ENCODE measurements at regions not wholly inside any gene's neighbourhood (a gene's known extent, or its start where the extent isn't known, plus 50 kb on each side); places are given as distances from the start of the nearest gene placed in this dataset.

GRCh38 chr5:104305602-104306001 lies 743.0 kb upstream of the NUDT12 start:
- Mint-ChIP-seq H3K9me3 (peaks cover 3% of the 10 kb centered on the region), H3K4me1 (ENCODE audit: low read depth) (no peaks in the 10 kb centered on the region)
- intact Hi-C loops (cut with micrococcal nuclease), result no loop called here

GRCh38 chr5:104299998-104300706 lies 737.6 kb upstream of the NUDT12 start:
- no peak overlapping the region for H3K27ac Mint-ChIP-seq
- intact Hi-C loops (cut with micrococcal nuclease), result no loop called here
- no peaks in the 10 kb centered on the region for H3K4me1 Mint-ChIP-seq (ENCODE audit: low read depth)
- no peaks in the 10 kb centered on the region for H3K36me3 Mint-ChIP-seq (ENCODE audit: low read depth)
- H3K9me3 Mint-ChIP-seq, result peaks cover 5% of the 10 kb centered on the region
- H3K4me3 Mint-ChIP-seq, result no peak overlapping the region
- CTCF ChIA-PET, result no interaction called here
- no peaks in the 10 kb centered on the region for H3K27me3 Mint-ChIP-seq (ENCODE audit: low read depth)
- no peak for DNase-seq

More at GRCh38 chr5:104305602-104306001, 743.0 kb upstream of the NUDT12 start:
- no peak overlapping the region for H3K27ac Mint-ChIP-seq
- no peaks in the 10 kb centered on the region for H3K36me3 Mint-ChIP-seq (ENCODE audit: low read depth)
- no peaks in the 10 kb centered on the region for H3K27me3 Mint-ChIP-seq (ENCODE audit: low read depth)
- CTCF ChIA-PET, result no interaction called here
- DNase-seq, result no peak
- no peak overlapping the region for H3K4me3 Mint-ChIP-seq

DNA sequence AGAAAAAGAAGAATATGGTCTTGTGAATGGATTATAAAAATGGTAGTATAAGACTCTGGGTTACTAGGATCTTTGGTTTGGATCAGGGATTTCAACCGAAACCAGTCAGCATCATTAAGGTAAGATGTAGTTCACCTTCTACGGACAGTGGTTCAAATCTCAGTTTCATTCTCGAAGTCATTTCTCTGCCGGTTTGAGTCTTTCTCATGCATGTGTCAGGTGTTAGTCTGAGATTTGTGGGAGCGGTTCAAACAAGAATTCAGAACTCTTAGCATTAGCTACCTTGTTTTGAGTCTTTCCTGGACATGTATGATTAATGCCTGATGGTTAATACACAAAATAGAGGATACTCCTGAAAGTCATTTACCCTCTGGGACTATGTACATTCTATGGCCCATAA lies 735.9 kb upstream of the NUDT12 start:
- intact Hi-C loops (cut with micrococcal nuclease), result no loop called here
- no peaks in the 10 kb centered on the region for H3K27me3 Mint-ChIP-seq (ENCODE audit: low read depth)
- H3K4me1 Mint-ChIP-seq (ENCODE audit: low read depth), result no peaks in the 10 kb centered on the region
- CTCF ChIA-PET, result no interaction called here
- H3K27ac Mint-ChIP-seq, result no peak overlapping the region
- H3K36me3 Mint-ChIP-seq (ENCODE audit: low read depth), result no peaks in the 10 kb centered on the region
- peaks cover 5% of the 10 kb centered on the region for H3K9me3 Mint-ChIP-seq
- no peak overlapping the region for H3K4me3 Mint-ChIP-seq
- DNase-seq, result no peak

DNA sequence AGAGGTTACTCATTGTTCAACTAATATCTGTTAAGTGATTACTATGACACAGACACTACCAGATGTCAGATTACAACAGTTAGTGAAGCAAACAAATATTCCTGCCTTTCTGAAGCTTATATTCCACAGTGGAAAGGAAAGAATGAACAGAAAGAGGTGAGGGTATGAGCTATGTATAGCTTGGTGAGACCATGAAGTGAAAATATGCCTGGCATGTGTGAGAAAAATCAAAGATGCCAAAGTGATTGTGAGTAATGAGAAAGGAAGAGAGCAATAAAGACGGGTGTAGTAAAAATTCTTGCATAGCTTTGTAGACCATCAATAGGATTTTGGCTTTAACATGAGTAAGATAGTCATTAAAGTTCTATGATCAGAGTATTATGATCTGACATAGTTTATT lies 734.5 kb upstream of the NUDT12 start:
- CTCF ChIA-PET, result no interaction called here

GRCh38 chr5:104295991-104296390 lies 733.4 kb upstream of the NUDT12 start:
- Mint-ChIP-seq H3K9me3 (peaks cover 9% of the 10 kb centered on the region), H3K4me3 (no peak overlapping the region), H3K4me1 (ENCODE audit: low read depth) (no peaks in the 10 kb centered on the region), H3K36me3 (ENCODE audit: low read depth) (no peaks in the 10 kb centered on the region), H3K27me3 (ENCODE audit: low read depth) (no peaks in the 10 kb centered on the region), H3K27ac (no peak overlapping the region)
- CTCF ChIA-PET, result no interaction called here
- intact Hi-C loops (cut with micrococcal nuclease), result no loop called here
- no peak for DNase-seq

More for the DNA sequence above, 734.5 kb upstream of the NUDT12 start:
- Mint-ChIP-seq H3K4me1 (ENCODE audit: low read depth) (no peaks in the 10 kb centered on the region), H3K36me3 (ENCODE audit: low read depth) (no peaks in the 10 kb centered on the region), H3K27me3 (ENCODE audit: low read depth) (no peaks in the 10 kb centered on the region), H3K4me3 (no peak overlapping the region), H3K27ac (no peak overlapping the region), H3K9me3 (peaks cover 9% of the 10 kb centered on the region)
- DNase-seq, result no peak
- intact Hi-C loops (cut with micrococcal nuclease), result no loop called here

DNA sequence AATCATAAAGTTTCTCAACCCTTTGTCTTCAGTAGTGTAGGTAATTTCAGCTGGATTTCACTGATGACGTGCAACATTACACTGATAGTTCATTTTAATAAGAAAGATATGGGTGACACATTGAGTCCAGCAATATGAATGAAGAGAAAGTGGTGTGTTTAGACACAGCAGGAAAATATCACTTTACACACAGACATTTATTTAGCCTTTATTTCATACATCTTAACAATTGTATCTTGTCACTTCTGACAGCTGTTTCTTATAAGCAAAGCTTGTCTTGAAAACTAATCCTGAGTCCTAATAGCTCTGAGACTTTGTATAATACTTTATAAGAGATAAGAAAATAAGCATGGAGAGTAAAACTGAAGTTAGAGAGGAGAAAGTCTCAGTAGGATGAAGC lies 720.5 kb upstream of the NUDT12 start:
- H3K4me3 Mint-ChIP-seq, result no peak overlapping the region
- H3K9me3 Mint-ChIP-seq, result peaks cover 5% of the 10 kb centered on the region
- no peak overlapping the region for H3K27ac Mint-ChIP-seq
- CTCF ChIA-PET, result no interaction called here
- no peaks in the 10 kb centered on the region for H3K27me3 Mint-ChIP-seq (ENCODE audit: low read depth)
- no peaks in the 10 kb centered on the region for H3K4me1 Mint-ChIP-seq (ENCODE audit: low read depth)
- H3K36me3 Mint-ChIP-seq (ENCODE audit: low read depth), result no peaks in the 10 kb centered on the region
- no peak for DNase-seq
- intact Hi-C loops (cut with micrococcal nuclease), result no loop called here

DNA sequence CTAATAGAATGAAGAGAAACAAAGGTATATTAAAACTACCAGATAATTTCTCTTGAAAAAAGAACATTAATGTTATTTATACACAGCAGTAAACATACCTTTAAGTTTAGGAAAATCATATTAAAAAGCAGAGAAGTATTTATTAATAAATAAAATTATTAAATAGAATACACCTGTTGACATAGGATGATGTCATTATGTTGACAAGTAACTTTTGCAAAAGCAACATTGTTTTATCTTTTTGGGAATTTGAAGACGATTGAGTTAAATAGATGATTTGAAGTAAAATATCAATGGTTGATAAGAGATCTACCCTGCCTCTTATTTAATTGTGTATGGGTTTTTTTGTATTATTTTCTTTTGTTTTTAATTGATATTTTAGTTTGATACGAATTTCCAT lies 711.1 kb upstream of the NUDT12 start:
- Mint-ChIP-seq H3K27ac (no peak overlapping the region), H3K4me1 (ENCODE audit: low read depth) (no peaks in the 10 kb centered on the region), H3K27me3 (ENCODE audit: low read depth) (no peaks in the 10 kb centered on the region), H3K36me3 (ENCODE audit: low read depth) (no peaks in the 10 kb centered on the region), H3K4me3 (no peak overlapping the region), H3K9me3 (peaks cover 6% of the 10 kb centered on the region)
- CTCF ChIA-PET, result no interaction called here
- intact Hi-C loops (cut with micrococcal nuclease), result no loop called here
- no peak for DNase-seq

- H3K4me1 Mint-ChIP-seq (ENCODE audit: low read depth), result no peaks in the 10 kb centered on the region
- DNase-seq, result no peak
- CTCF ChIA-PET, result interaction anchor here (0.5 kb wide), 1 partner anchor 114 kb away, joined by 3 read pairs; no protein-coding TSS in a partner anchor
- intact Hi-C loops (cut with micrococcal nuclease), result no loop called here
- no peak overlapping the region for H3K4me3 Mint-ChIP-seq
- H3K36me3 Mint-ChIP-seq (ENCODE audit: low read depth), result no peaks in the 10 kb centered on the region
- H3K27me3 Mint-ChIP-seq (ENCODE audit: low read depth), result no peaks in the 10 kb centered on the region
- peaks cover 4% of the 10 kb centered on the region for H3K9me3 Mint-ChIP-seq
- no peak overlapping the region for H3K27ac Mint-ChIP-seq
These were observed 704.9 kb upstream of the NUDT12 start for GRCh38 chr5:104267320-104268015.

- H3K27ac Mint-ChIP-seq, result no peak overlapping the region
- CTCF ChIA-PET, result no interaction called here
- DNase-seq, result no peak
- H3K36me3 Mint-ChIP-seq (ENCODE audit: low read depth), result no peaks in the 10 kb centered on the region
- H3K4me1 Mint-ChIP-seq (ENCODE audit: low read depth), result no peaks in the 10 kb centered on the region
- no peak overlapping the region for H3K4me3 Mint-ChIP-seq
- H3K9me3 Mint-ChIP-seq, result peaks cover 4% of the 10 kb centered on the region
- intact Hi-C loops (cut with micrococcal nuclease), result no loop called here
- no peaks in the 10 kb centered on the region for H3K27me3 Mint-ChIP-seq (ENCODE audit: low read depth)
These were observed 703.6 kb upstream of the NUDT12 start for GRCh38 chr5:104266161-104266560.

- peaks cover 4% of the 10 kb centered on the region for H3K9me3 Mint-ChIP-seq
- H3K4me3 Mint-ChIP-seq, result no peak overlapping the region
- DNase-seq, result no peak
- no peaks in the 10 kb centered on the region for H3K4me1 Mint-ChIP-seq (ENCODE audit: low read depth)
- CTCF ChIA-PET, result no interaction called here
- H3K36me3 Mint-ChIP-seq (ENCODE audit: low read depth), result no peaks in the 10 kb centered on the region
- intact Hi-C loops (cut with micrococcal nuclease), result no loop called here
- H3K27me3 Mint-ChIP-seq (ENCODE audit: low read depth), result no peaks in the 10 kb centered on the region
- H3K27ac Mint-ChIP-seq, result no peak overlapping the region
These were observed 703.0 kb upstream of the NUDT12 start for GRCh38 chr5:104265531-104266140.

GRCh38 chr5:104247260-104247659 lies 684.7 kb upstream of the NUDT12 start:
- CTCF ChIA-PET, result no interaction called here
- Mint-ChIP-seq H3K27me3 (ENCODE audit: low read depth) (no peaks in the 10 kb centered on the region), H3K36me3 (ENCODE audit: low read depth) (no peaks in the 10 kb centered on the region), H3K4me3 (no peak overlapping the region), H3K4me1 (ENCODE audit: low read depth) (no peaks in the 10 kb centered on the region), H3K9me3 (peaks cover 8% of the 10 kb centered on the region), H3K27ac (no peak overlapping the region)
- no peak for DNase-seq
- intact Hi-C loops (cut with micrococcal nuclease), result no loop called here

- no peak overlapping the region for H3K27ac Mint-ChIP-seq
- no peaks in the 10 kb centered on the region for H3K36me3 Mint-ChIP-seq (ENCODE audit: low read depth)
- no peaks in the 10 kb centered on the region for H3K4me1 Mint-ChIP-seq (ENCODE audit: low read depth)
- DNase-seq, result no peak
- CTCF ChIA-PET, result no interaction called here
- no peaks in the 10 kb centered on the region for H3K27me3 Mint-ChIP-seq (ENCODE audit: low read depth)
- peaks cover 2% of the 10 kb centered on the region for H3K9me3 Mint-ChIP-seq
- intact Hi-C loops (cut with micrococcal nuclease), result no loop called here
- H3K4me3 Mint-ChIP-seq, result no peak overlapping the region
These were observed 678.5 kb upstream of the NUDT12 start for GRCh38 chr5:104241046-104241445.

- no peak overlapping the region for H3K4me3 Mint-ChIP-seq
- no peaks in the 10 kb centered on the region for H3K36me3 Mint-ChIP-seq (ENCODE audit: low read depth)
- no peak for DNase-seq
- H3K9me3 Mint-ChIP-seq, result peaks cover 2% of the 10 kb centered on the region
- no peak overlapping the region for H3K27ac Mint-ChIP-seq
- H3K4me1 Mint-ChIP-seq (ENCODE audit: low read depth), result no peaks in the 10 kb centered on the region
- no peaks in the 10 kb centered on the region for H3K27me3 Mint-ChIP-seq (ENCODE audit: low read depth)
- CTCF ChIA-PET, result no interaction called here
- intact Hi-C loops (cut with micrococcal nuclease), result no loop called here
These were observed 675.0 kb upstream of the NUDT12 start for GRCh38 chr5:104237586-104237985.

Measured in activated naive CD4-positive, alpha-beta T cell treated with anti-CD3 and anti-CD28 coated beads for 36 hours (primary cell).